Dedifferentiated amniotic fluid mesenchymal stem cell (primary cell): ENCODE measurements at regions not wholly inside any gene's neighbourhood (a gene's known extent, or its start where the extent isn't known, plus 50 kb on each side); places are given as distances from the start of the nearest gene placed in this dataset.
"Not testable (repeated sequence)": the region's sequence is repeated elsewhere in the genome, so short reads cannot be mapped to it uniquely, and the experiment has no call there.

Experiments
- DNase-seq: peaks from one replicate; pipeline ENCODE4 v3.0.0-alpha.2; 2016; ENCODE audit errors: extremely low spot score

GRCh38 chr4:186847429-186848131 lies 123.9 kb upstream of the FAT1 start:
- DNase-seq = not testable (repeated sequence)

- DNase-seq = no peak
Measured at GRCh38 chr4:186848437-186848836, 124.8 kb upstream of the FAT1 start.

- no peak for DNase-seq
Measured at GRCh38 chr4:186851291-186852072, 127.8 kb upstream of the FAT1 start.

- no peak for DNase-seq
Measured at GRCh38 chr4:186852073-186852420, 128.4 kb upstream of the FAT1 start.

GRCh38 chr4:186852964-186853391 lies 129.3 kb upstream of the FAT1 start:
- no peak for DNase-seq

GRCh38 chr4:186854256-186854655 lies 130.6 kb upstream of the FAT1 start:
- no peak for DNase-seq

- DNase-seq = no peak
Measured at GRCh38 chr4:186855111-186855510, 131.5 kb upstream of the FAT1 start.

- DNase-seq = no peak
Measured at GRCh38 chr4:186857793-186858192, 134.1 kb upstream of the FAT1 start.

- no peak for DNase-seq
Measured at GRCh38 chr4:186858355-186858754, 134.7 kb upstream of the FAT1 start.

- DNase-seq = no peak
Measured at GRCh38 chr4:186859420-186859819, 135.8 kb upstream of the FAT1 start.

- no peak for DNase-seq
Measured at GRCh38 chr4:186861317-186861716, 137.7 kb upstream of the FAT1 start.

GRCh38 chr4:186871856-186872255 lies 148.2 kb upstream of the FAT1 start:
- no peak for DNase-seq

GRCh38 chr4:186873095-186873494 lies 149.4 kb upstream of the FAT1 start:
- not testable (repeated sequence) for DNase-seq

GRCh38 chr4:186875476-186875875 lies 151.8 kb upstream of the FAT1 start:
- no peak for DNase-seq

GRCh38 chr4:186876961-186877626 lies 153.4 kb upstream of the FAT1 start:
- DNase-seq = no peak

GRCh38 chr4:186878203-186878776 lies 154.6 kb upstream of the FAT1 start:
- DNase-seq = no peak

- no peak for DNase-seq
Measured at GRCh38 chr4:186881521-186882220, 158.0 kb upstream of the FAT1 start.

GRCh38 chr4:186882293-186882692 lies 158.6 kb upstream of the FAT1 start:
- DNase-seq = no peak

- DNase-seq = no peak
Measured at GRCh38 chr4:186885289-186885688, 161.6 kb upstream of the FAT1 start.

GRCh38 chr4:186886759-186887158 lies 163.1 kb upstream of the FAT1 start:
- DNase-seq = no peak

- no peak for DNase-seq
Measured at GRCh38 chr4:186887291-186887700, 163.6 kb upstream of the FAT1 start.

- DNase-seq = no peak
Measured at GRCh38 chr4:186887752-186888151, 164.1 kb upstream of the FAT1 start.
